ENCODE measurements at regions not wholly inside any gene's neighbourhood (a gene's known extent, or its start where the extent isn't known, plus 50 kb on each side); places are given as distances from the start of the nearest gene placed in this dataset.

DNA sequence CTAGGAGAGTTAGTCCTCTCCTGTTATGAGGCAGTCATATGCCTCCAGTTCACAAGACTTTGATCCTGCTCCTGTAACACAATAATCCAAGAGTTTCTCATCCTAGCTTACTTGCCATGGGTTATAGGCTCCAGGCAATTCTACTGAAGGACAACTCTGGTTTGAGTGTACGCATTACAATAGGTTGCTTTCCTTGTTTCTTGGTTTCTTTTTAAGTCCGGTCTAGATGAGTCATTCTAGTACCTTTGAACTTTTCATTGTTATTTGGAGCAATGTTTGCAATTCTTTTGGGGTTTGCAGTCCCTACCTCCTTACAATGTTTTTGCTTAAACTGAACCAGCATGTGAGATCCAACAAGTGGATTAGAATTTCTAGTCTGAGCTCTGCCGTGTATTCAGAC, 109.1 kb downstream of the ANAPC4 start:
- POLR2A ChIA-PET: no interaction called here
- TF ChIP-seq, protein P1, sequence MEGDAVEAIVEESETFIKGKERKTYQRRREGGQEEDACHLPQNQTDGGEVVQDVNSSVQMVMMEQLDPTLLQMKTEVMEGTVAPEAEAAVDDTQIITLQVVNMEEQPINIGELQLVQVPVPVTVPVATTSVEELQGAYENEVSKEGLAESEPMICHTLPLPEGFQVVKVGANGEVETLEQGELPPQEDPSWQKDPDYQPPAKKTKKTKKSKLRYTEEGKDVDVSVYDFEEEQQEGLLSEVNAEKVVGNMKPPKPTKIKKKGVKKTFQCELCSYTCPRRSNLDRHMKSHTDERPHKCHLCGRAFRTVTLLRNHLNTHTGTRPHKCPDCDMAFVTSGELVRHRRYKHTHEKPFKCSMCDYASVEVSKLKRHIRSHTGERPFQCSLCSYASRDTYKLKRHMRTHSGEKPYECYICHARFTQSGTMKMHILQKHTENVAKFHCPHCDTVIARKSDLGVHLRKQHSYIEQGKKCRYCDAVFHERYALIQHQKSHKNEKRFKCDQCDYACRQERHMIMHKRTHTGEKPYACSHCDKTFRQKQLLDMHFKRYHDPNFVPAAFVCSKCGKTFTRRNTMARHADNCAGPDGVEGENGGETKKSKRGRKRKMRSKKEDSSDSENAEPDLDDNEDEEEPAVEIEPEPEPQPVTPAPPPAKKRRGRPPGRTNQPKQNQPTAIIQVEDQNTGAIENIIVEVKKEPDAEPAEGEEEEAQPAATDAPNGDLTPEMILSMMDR (IDR thresholded peaks at IDR 0.05; ENCODE audit: low read depth, low read length): no peak
- Histone ChIP-seq H3K4me3 (ENCODE audit: low read depth, low read length) (no peak overlapping the region), H3K27ac (ENCODE audit: low read depth, low read length) (no peak overlapping the region), H3K9me3 (ENCODE audit: control insufficient read depth, insufficient read depth, low read length) (peaks cover 7% of the 10 kb centered on the region; the same call in 1 of the 2 replicates), H3K27me3 (ENCODE audit: control insufficient read depth, insufficient read depth, low read length) (no peaks in the 10 kb centered on the region)
- DNase-seq (ENCODE audit: low read depth, low spot score): no peak
- CTCF ChIA-PET: no interaction called here

DNA sequence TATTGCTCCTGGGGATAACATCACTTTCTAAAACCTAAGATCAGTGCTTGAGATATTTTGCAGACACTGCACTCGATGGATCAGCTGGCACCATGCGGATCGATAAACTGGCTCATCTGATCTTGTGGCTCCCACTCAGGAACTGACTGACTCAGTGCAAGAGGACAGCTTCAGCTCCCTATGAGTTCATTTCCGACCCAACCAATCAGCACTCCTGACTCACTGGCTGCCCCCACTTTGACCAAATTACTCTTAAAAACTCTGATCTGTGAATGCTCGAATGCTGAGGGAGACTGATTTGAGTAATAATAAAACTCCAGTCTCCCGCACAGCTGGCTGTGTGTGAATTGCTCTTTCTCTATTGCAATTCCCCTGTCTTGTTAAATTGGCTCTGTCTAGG, 110.1 kb downstream of the ANAPC4 start:
- ChIA-PET CTCF (no interaction called here), POLR2A (no interaction called here)
- TF ChIP-seq, protein P1 (IDR thresholded peaks at IDR 0.05; ENCODE audit: low read depth, low read length): no peak

DNA sequence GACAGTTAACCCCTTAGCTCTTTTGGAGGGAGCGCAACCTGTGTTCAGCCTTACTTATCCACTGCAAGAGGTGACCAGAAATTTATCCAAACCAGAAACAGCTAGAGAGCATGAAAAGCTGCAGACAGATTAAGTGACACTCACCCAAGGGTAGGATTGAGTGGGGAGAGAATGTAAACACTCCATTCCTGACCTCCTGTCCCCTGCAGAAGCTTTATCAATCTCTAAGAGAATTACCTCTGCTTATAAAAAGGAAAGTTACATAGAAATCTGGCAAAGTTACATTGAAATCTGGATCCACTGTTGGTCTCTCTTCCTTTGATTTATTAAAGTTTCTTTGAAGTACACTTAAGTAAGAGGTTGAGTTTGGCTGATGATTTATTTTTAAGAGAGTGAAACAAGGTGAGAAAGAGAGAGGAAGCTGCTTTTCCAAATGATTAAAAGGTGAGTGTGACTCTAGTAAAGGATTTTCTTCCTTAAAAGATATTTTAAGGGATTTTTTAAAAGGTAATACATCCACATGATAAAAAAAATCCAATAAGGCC, 112.3 kb downstream of the ANAPC4 start:
- TF ChIP-seq, protein P1 (IDR thresholded peaks at IDR 0.05; ENCODE audit: low read depth, low read length): no peak
- Histone ChIP-seq H3K27ac (ENCODE audit: low read depth, low read length) (no peak overlapping the region), H3K9me3 (ENCODE audit: control insufficient read depth, insufficient read depth, low read length) (peaks cover 7% of the 10 kb centered on the region; the same call in 1 of the 2 replicates), H3K4me3 (ENCODE audit: low read depth, low read length) (no peak overlapping the region), H3K27me3 (ENCODE audit: control insufficient read depth, insufficient read depth, low read length) (no peaks in the 10 kb centered on the region)
- DNase-seq (ENCODE audit: low read depth, low spot score): no peak
- POLR2A ChIA-PET: interaction anchor here (0.6 kb wide), 1 partner anchor 1587 kb away, joined by 3 read pairs; no protein-coding TSS in a partner anchor
- CTCF ChIA-PET: no interaction called here

More for the DNA sequence above, 110.1 kb downstream of the ANAPC4 start:
- Histone ChIP-seq H3K4me3 (ENCODE audit: low read depth, low read length) (no peak overlapping the region), H3K9me3 (ENCODE audit: control insufficient read depth, insufficient read depth, low read length) (peaks cover 7% of the 10 kb centered on the region; the same call in 1 of the 2 replicates), H3K27ac (ENCODE audit: low read depth, low read length) (no peak overlapping the region), H3K27me3 (ENCODE audit: control insufficient read depth, insufficient read depth, low read length) (no peaks in the 10 kb centered on the region)
- DNase-seq (ENCODE audit: low read depth, low spot score): no peak

DNA sequence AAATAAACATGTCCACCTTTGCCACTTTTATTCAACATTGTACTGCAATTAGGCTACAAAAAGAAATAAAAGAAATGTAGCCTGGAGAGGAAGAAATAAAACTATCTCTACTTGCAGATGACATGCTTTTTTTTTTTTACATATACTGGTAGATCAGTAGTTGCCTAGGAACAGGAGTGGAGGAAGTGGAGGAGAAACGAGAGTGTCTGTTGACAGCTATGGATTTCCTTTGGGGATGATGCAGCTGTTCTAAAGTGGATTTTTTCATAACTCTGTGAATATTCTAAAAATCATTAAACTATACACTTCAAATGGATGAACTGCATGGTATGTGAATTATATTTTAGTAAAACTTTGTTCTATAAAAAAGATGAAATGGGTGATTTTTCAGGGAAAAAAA, 116.4 kb downstream of the ANAPC4 start:
- DNase-seq (ENCODE audit: low read depth, low spot score): no peak
- Histone ChIP-seq H3K27ac (ENCODE audit: low read depth, low read length) (no peak overlapping the region), H3K9me3 (ENCODE audit: control insufficient read depth, insufficient read depth, low read length) (no peaks in the 10 kb centered on the region), H3K4me3 (ENCODE audit: low read depth, low read length) (no peak overlapping the region), H3K27me3 (ENCODE audit: control insufficient read depth, insufficient read depth, low read length) (no peaks in the 10 kb centered on the region)
- POLR2A ChIA-PET: no interaction called here
- TF ChIP-seq, protein P1 (IDR thresholded peaks at IDR 0.05; ENCODE audit: low read depth, low read length): no peak
- CTCF ChIA-PET: no interaction called here

DNA sequence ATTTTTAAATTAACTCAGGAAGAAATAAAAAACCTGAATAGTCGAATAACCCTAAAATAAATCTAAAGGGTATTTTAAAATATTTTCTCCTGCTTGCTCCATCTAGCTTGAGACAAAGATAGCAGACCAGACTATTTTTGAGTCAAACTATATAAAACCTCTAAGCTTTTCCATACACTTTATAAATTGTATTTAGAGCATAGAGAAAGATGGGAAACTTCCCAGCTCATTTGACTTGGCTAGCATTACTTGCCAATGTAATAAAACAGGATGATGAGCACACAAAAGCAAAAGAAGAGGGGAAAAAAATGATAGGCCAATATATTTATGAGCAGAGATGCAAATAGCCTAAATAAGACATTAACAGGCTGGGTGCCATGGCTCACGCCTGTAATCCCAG, 117.1 kb downstream of the ANAPC4 start:
- TF ChIP-seq, protein P1 (IDR thresholded peaks at IDR 0.05; ENCODE audit: low read depth, low read length): no peak
- H3K9me3 ChIP-seq (ENCODE audit: control insufficient read depth, insufficient read depth, low read length): no peaks in the 10 kb centered on the region
- ChIA-PET POLR2A (no interaction called here), CTCF (no interaction called here)
- no peak overlapping the region for H3K27ac ChIP-seq (ENCODE audit: low read depth, low read length)
- no peak for DNase-seq (ENCODE audit: low read depth, low spot score)
- H3K4me3 ChIP-seq (ENCODE audit: low read depth, low read length): no peak overlapping the region
- no peaks in the 10 kb centered on the region for H3K27me3 ChIP-seq (ENCODE audit: control insufficient read depth, insufficient read depth, low read length)
